GM12878 (cell line): ENCODE measurements at regions not wholly inside any gene's neighbourhood (a gene's known extent, or its start where the extent isn't known, plus 50 kb on each side); places are given as distances from the start of the nearest gene placed in this dataset.

Experiments
- BHLHE40 ChIP-seq, 2 experiments: fragments of 450-650 bp in 1 of 2; IDR thresholded peaks; 2 replicates each; pipeline ENCODE4 v1.6.1; 2011 to 2017; ENCODE audit warnings: low read depth in 2 of 2, borderline replicate concordance in 1 of 2, improper control_type of control experiment in 1 of 2, low read length in 1 of 2, mild to moderate bottlenecking in 1 of 2
- CTCF ChIP-seq, 3 experiments: IDR thresholded peaks in 2 of 3; conservative IDR thresholded peaks in 1 of 3; 2 replicates each; pipeline ENCODE4 v1.5.1; 2011; ENCODE audit warnings: low read depth in 3 of 3, low read length in 3 of 3, mild to moderate bottlenecking in 3 of 3, control low read depth in 2 of 3, moderate library complexity in 2 of 3, inconsistent platforms in 1 of 3, mixed read lengths in 1 of 3; ENCODE audit not compliant: control insufficient read depth in 2 of 3, insufficient read depth in 1 of 3; ENCODE audit errors: extremely low read depth in 1 of 3
- ETV6 ChIP-seq, 2 experiments: fragments of 450-650 bp in 1 of 2; IDR thresholded peaks in 1 of 2; conservative IDR thresholded peaks in 1 of 2; 2 replicates each; pipeline ENCODE4 v1.6.1; 2014; ENCODE audit warnings: antibody characterized with exemption in 1 of 2, borderline replicate concordance in 1 of 2, low read depth in 1 of 2, mild to moderate bottlenecking in 1 of 2, moderate library complexity in 1 of 2
- FOXK2 ChIP-seq: fragments of 450-650 bp; IDR thresholded peaks from 2 replicates; pipeline ENCODE4 v1.6.1; 2017; ENCODE audit warnings: mild to moderate bottlenecking, moderate library complexity
- FOXM1 ChIP-seq: IDR thresholded peaks from 2 replicates; pipeline ENCODE4 v1.6.1; 2012; ENCODE audit warnings: low read depth, mild to moderate bottlenecking, inconsistent platforms, low read length, moderate library complexity
- NFIC ChIP-seq: IDR thresholded peaks from 2 replicates; pipeline ENCODE4 v1.6.1; 2012; ENCODE audit warnings: low read depth, mild to moderate bottlenecking, inconsistent platforms, low read length, moderate library complexity
- PAX5 ChIP-seq: IDR thresholded peaks from 2 replicates; pipeline ENCODE4 v1.6.1; 2011; ENCODE audit warnings: low read depth, low read length, borderline replicate concordance
- POLR2A ChIP-seq: IDR thresholded peaks from 2 replicates; pipeline ENCODE4 v1.6.1; 2011; ENCODE audit warnings: low read depth, mild to moderate bottlenecking, low read length
- RELA ChIP-seq: fragments of 450-650 bp; IDR thresholded peaks from 2 replicates; pipeline ENCODE4 v1.8.0; 2014; ENCODE audit warnings: borderline replicate concordance; ENCODE audit not compliant: partially characterized antibody
- SMC3 ChIP-seq: IDR thresholded peaks from 2 replicates; pipeline ENCODE4 v1.6.1; 2011; ENCODE audit warnings: low read length, improper control_type of control experiment, borderline replicate concordance
- TAF1 ChIP-seq: IDR thresholded peaks from 2 replicates; pipeline ENCODE4 v1.6.1; 2011; ENCODE audit warnings: mild to moderate bottlenecking, low read depth, low read length, borderline replicate concordance
- TCF7 ChIP-seq: IDR thresholded peaks from 2 replicates; pipeline ENCODE4 v1.6.1; 2014; ENCODE audit warnings: antibody characterized with exemption, borderline replicate concordance
- TF ChIP-seq, protein P1 (sequence below): IDR thresholded peaks from 2 replicates; pipeline ENCODE4 v1.6.1; 2012; ENCODE audit warnings: low read depth, low read length, improper control_type of control experiment

- no peak for TF ChIP-seq POLR2A
- no peak for TF ChIP-seq SMC3
- no peak for TF ChIP-seq CTCF (IDR thresholded peaks at IDR 0.05 in 2 of 3, conservative IDR thresholded peaks at IDR 0.05 in 1 of 3; ENCODE audit: control insufficient read depth in 2 of 3, extremely low read depth in 1 of 3, insufficient read depth in 1 of 3, low read depth in 3 of 3, low read length in 3 of 3)
- no peak for TF ChIP-seq FOXK2
- TF ChIP-seq ETV6 (conservative IDR thresholded peaks at IDR 0.05 in 1 of 2, IDR thresholded peaks at IDR 0.05 in 1 of 2; ENCODE audit: borderline replicate concordance in 1 of 2, low read depth in 1 of 2), result no peak
- no peak for TF ChIP-seq TCF7
- no peak for TF ChIP-seq NFIC
- no peak for TF ChIP-seq FOXM1
- TF ChIP-seq, protein P1, sequence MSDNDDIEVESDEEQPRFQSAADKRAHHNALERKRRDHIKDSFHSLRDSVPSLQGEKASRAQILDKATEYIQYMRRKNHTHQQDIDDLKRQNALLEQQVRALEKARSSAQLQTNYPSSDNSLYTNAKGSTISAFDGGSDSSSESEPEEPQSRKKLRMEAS, result no peak
- TF ChIP-seq PAX5, result no peak
- no peak for TF ChIP-seq RELA
- no peak for TF ChIP-seq BHLHE40 (IDR thresholded peaks at IDR 0.05; ENCODE audit: borderline replicate concordance in 1 of 2, low read depth in 2 of 2, low read length in 1 of 2)
- TF ChIP-seq TAF1, result no peak
Observed at GRCh38 chrX:99761731-99762130, 648.3 kb downstream of the PCDH19 start.
